SH-SY5Y (cell line): ENCODE measurements at regions not wholly inside any gene's neighbourhood (a gene's known extent, or its start where the extent isn't known, plus 50 kb on each side); places are given as distances from the start of the nearest gene placed in this dataset.

Experiments used
- GATA2 ChIP-seq: IDR thresholded peaks from 2 replicates; pipeline ENCODE4 v1.6.1; 2011; ENCODE audit warnings: mild to moderate bottlenecking, low read depth, low read length
- GATA3 ChIP-seq: IDR thresholded peaks from 2 replicates; pipeline ENCODE4 v1.6.1; 2011; ENCODE audit warnings: low read depth, mild to moderate bottlenecking, low read length, moderate library complexity

DNA sequence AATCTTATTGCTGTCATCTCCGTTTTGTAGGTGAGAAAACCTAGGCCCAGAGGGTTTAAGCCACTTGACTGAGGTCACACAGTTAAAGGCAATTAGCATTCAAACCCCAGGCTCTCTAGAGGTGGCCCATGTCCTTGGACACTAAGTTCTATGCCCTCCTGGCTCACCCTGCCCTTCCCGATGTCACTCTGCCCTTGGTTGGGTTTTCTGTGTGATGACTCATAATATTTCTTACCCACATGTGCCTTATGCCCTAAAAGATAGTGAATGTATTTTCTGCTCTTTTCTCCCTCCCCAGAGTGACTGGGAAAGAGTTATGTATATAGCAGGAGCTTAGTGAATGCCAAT is 174.5 kb upstream of the PITX1 start:
- TF ChIP-seq GATA3: no peak
- TF ChIP-seq GATA2: no peak
